ENCODE measurements at regions not wholly inside any gene's neighbourhood (a gene's known extent, or its start where the extent isn't known, plus 50 kb on each side); places are given as distances from the start of the nearest gene placed in this dataset.

- DNase-seq (ENCODE audit: extremely low spot score), result no peak
- ChIA-PET POLR2A (no interaction called here), CTCF (no interaction called here)
- TF ChIP-seq BHLHE40 (IDR thresholded peaks at IDR 0.05; ENCODE audit: borderline replicate concordance) (no peak), ZNF384 (IDR thresholded peaks at IDR 0.05) (no peak), SUZ12 (IDR thresholded peaks at IDR 0.05) (no peak), CTBP1 (IDR thresholded peaks at IDR 0.05; ENCODE audit: borderline replicate concordance) (no peak), HDGF (IDR thresholded peaks at IDR 0.05; ENCODE audit: borderline replicate concordance) (no peak), ARNT (IDR thresholded peaks at IDR 0.05) (no peak), FOXM1 (IDR thresholded peaks at IDR 0.05; ENCODE audit: borderline replicate concordance) (no peak), FOXA1 (IDR thresholded peaks at IDR 0.05) (no peak), ELF4 (IDR thresholded peaks at IDR 0.05) (no peak), SP1 (IDR thresholded peaks at IDR 0.05) (no peak), L3MBTL2 (conservative IDR thresholded peaks at IDR 0.05) (no peak), LEF1 (IDR thresholded peaks at IDR 0.05; ENCODE audit: borderline replicate concordance) (no peak), FOXK2 (IDR thresholded peaks at IDR 0.05) (no peak), PKNOX1 (IDR thresholded peaks at IDR 0.05) (no peak), NFRKB (IDR thresholded peaks at IDR 0.05) (no peak), TARDBP (IDR thresholded peaks at IDR 0.05) (no peak)
These were observed 714.2 kb downstream of the SLC6A15 start for GRCh38 chr12:84198294-84198946.

GRCh38 chr12:84191779-84192178, 720.8 kb downstream of the SLC6A15 start:
- TF ChIP-seq BHLHE40 (IDR thresholded peaks at IDR 0.05; ENCODE audit: borderline replicate concordance) (no peak), FOXM1 (IDR thresholded peaks at IDR 0.05; ENCODE audit: borderline replicate concordance) (no peak), L3MBTL2 (conservative IDR thresholded peaks at IDR 0.05) (no peak), PKNOX1 (IDR thresholded peaks at IDR 0.05) (no peak), ARNT (IDR thresholded peaks at IDR 0.05) (no peak), LEF1 (IDR thresholded peaks at IDR 0.05; ENCODE audit: borderline replicate concordance) (no peak), HDGF (IDR thresholded peaks at IDR 0.05; ENCODE audit: borderline replicate concordance) (no peak), CTBP1 (IDR thresholded peaks at IDR 0.05; ENCODE audit: borderline replicate concordance) (no peak), SUZ12 (IDR thresholded peaks at IDR 0.05) (no peak), FOXA1 (IDR thresholded peaks at IDR 0.05) (no peak), NFRKB (IDR thresholded peaks at IDR 0.05) (no peak), ZNF384 (IDR thresholded peaks at IDR 0.05) (no peak), SP1 (IDR thresholded peaks at IDR 0.05) (no peak)
- DNase-seq (ENCODE audit: extremely low spot score), result no peak
- POLR2A ChIA-PET, result no interaction called here
- CTCF ChIA-PET, result no interaction called here

- POLR2A ChIA-PET, result no interaction called here
These were observed 726.2 kb downstream of the SLC6A15 start for GRCh38 chr12:84186433-84186832.

GRCh38 chr12:84183576-84183975, 729.0 kb downstream of the SLC6A15 start:
- DNase-seq (ENCODE audit: extremely low spot score), result no peak
- ChIA-PET POLR2A (no interaction called here), CTCF (no interaction called here)
- TF ChIP-seq TARDBP (IDR thresholded peaks at IDR 0.05), result no peak
- no peak for TF ChIP-seq LEF1 (IDR thresholded peaks at IDR 0.05; ENCODE audit: borderline replicate concordance)
- no peak for TF ChIP-seq SP1 (IDR thresholded peaks at IDR 0.05)
- TF ChIP-seq PKNOX1 (IDR thresholded peaks at IDR 0.05), result no peak
- TF ChIP-seq SUZ12 (IDR thresholded peaks at IDR 0.05), result no peak
- no peak for TF ChIP-seq L3MBTL2 (conservative IDR thresholded peaks at IDR 0.05)
- no peak for TF ChIP-seq FOXK2 (IDR thresholded peaks at IDR 0.05)
- no peak for TF ChIP-seq FOXA1 (IDR thresholded peaks at IDR 0.05)
- no peak for TF ChIP-seq BHLHE40 (IDR thresholded peaks at IDR 0.05; ENCODE audit: borderline replicate concordance)
- no peak for TF ChIP-seq CTBP1 (IDR thresholded peaks at IDR 0.05; ENCODE audit: borderline replicate concordance)
- no peak for TF ChIP-seq ARNT (IDR thresholded peaks at IDR 0.05)
- no peak for TF ChIP-seq ZNF384 (IDR thresholded peaks at IDR 0.05)
- no peak for TF ChIP-seq FOXM1 (IDR thresholded peaks at IDR 0.05; ENCODE audit: borderline replicate concordance)
- TF ChIP-seq ELF4 (IDR thresholded peaks at IDR 0.05), result no peak
- no peak for TF ChIP-seq HDGF (IDR thresholded peaks at IDR 0.05; ENCODE audit: borderline replicate concordance)
- no peak for TF ChIP-seq NFRKB (IDR thresholded peaks at IDR 0.05)

More at GRCh38 chr12:84186433-84186832, 726.2 kb downstream of the SLC6A15 start:
- TF ChIP-seq PKNOX1 (IDR thresholded peaks at IDR 0.05) (no peak), CTBP1 (IDR thresholded peaks at IDR 0.05; ENCODE audit: borderline replicate concordance) (no peak), NFRKB (IDR thresholded peaks at IDR 0.05) (no peak), L3MBTL2 (conservative IDR thresholded peaks at IDR 0.05) (no peak), FOXA1 (IDR thresholded peaks at IDR 0.05) (no peak), SP1 (IDR thresholded peaks at IDR 0.05) (no peak), SUZ12 (IDR thresholded peaks at IDR 0.05) (no peak), HDGF (IDR thresholded peaks at IDR 0.05; ENCODE audit: borderline replicate concordance) (no peak), ELF4 (IDR thresholded peaks at IDR 0.05) (no peak), FOXK2 (IDR thresholded peaks at IDR 0.05) (no peak), LEF1 (IDR thresholded peaks at IDR 0.05; ENCODE audit: borderline replicate concordance) (no peak), TARDBP (IDR thresholded peaks at IDR 0.05) (no peak), FOXM1 (IDR thresholded peaks at IDR 0.05; ENCODE audit: borderline replicate concordance) (no peak), ARNT (IDR thresholded peaks at IDR 0.05) (no peak), BHLHE40 (IDR thresholded peaks at IDR 0.05; ENCODE audit: borderline replicate concordance) (no peak), ZNF384 (IDR thresholded peaks at IDR 0.05) (no peak)
- no peak for DNase-seq (ENCODE audit: extremely low spot score)
- CTCF ChIA-PET, result no interaction called here

GRCh38 chr12:84174115-84174514, 738.5 kb downstream of the SLC6A15 start:
- TF ChIP-seq ZNF384 (IDR thresholded peaks at IDR 0.05) (no peak), LEF1 (IDR thresholded peaks at IDR 0.05; ENCODE audit: borderline replicate concordance) (no peak), BHLHE40 (IDR thresholded peaks at IDR 0.05; ENCODE audit: borderline replicate concordance) (no peak), FOXA1 (IDR thresholded peaks at IDR 0.05) (no peak), SUZ12 (IDR thresholded peaks at IDR 0.05) (no peak), TARDBP (IDR thresholded peaks at IDR 0.05) (no peak), ELF4 (IDR thresholded peaks at IDR 0.05) (no peak), HDGF (IDR thresholded peaks at IDR 0.05; ENCODE audit: borderline replicate concordance) (no peak), L3MBTL2 (conservative IDR thresholded peaks at IDR 0.05) (no peak), FOXM1 (IDR thresholded peaks at IDR 0.05; ENCODE audit: borderline replicate concordance) (no peak), NFRKB (IDR thresholded peaks at IDR 0.05) (no peak)
- ChIA-PET CTCF (no interaction called here), POLR2A (no interaction called here)
- DNase-seq (ENCODE audit: extremely low spot score), result no peak
